GM18517 (cell line): ENCODE measurements at regions not wholly inside any gene's neighbourhood (a gene's known extent, or its start where the extent isn't known, plus 50 kb on each side); places are given as distances from the start of the nearest gene placed in this dataset.

ENCODE experiments used
- ATAC-seq: cut with Tn5 transposase; IDR thresholded peaks from one replicate; pipeline ENCODE4 v1.9.1; 2021; ENCODE audit warnings: mild to moderate bottlenecking, moderate library complexity; ENCODE audit not compliant: unreplicated experiment

GRCh38 chr5:39502704-39503103, 77.9 kb upstream of the DAB2 start:
- no peak for ATAC-seq

GRCh38 chr5:39501397-39501796, 76.6 kb upstream of the DAB2 start:
- no peak for ATAC-seq

- no peak for ATAC-seq
Observed at GRCh38 chr5:39500551-39501175, 75.9 kb upstream of the DAB2 start.

- no peak for ATAC-seq
Observed at GRCh38 chr5:39498278-39498952, 73.6 kb upstream of the DAB2 start.

GRCh38 chr5:39497322-39497721, 72.5 kb upstream of the DAB2 start:
- ATAC-seq, result no peak

- no peak for ATAC-seq
Observed at GRCh38 chr5:39495227-39495626, 70.4 kb upstream of the DAB2 start.

GRCh38 chr5:39494534-39494933, 69.8 kb upstream of the DAB2 start:
- no peak for ATAC-seq

- no peak for ATAC-seq
Observed at GRCh38 chr5:39494107-39494510, 69.3 kb upstream of the DAB2 start.

GRCh38 chr5:39491210-39491609, 66.4 kb upstream of the DAB2 start:
- ATAC-seq, result no peak

- ATAC-seq, result no peak
Observed at GRCh38 chr5:39489263-39489662, 64.5 kb upstream of the DAB2 start.

GRCh38 chr5:39486790-39487189, 62.0 kb upstream of the DAB2 start:
- no peak for ATAC-seq

- no peak for ATAC-seq
Observed at GRCh38 chr5:39486361-39486760, 61.6 kb upstream of the DAB2 start.

GRCh38 chr5:39485079-39485478, 60.3 kb upstream of the DAB2 start:
- no peak for ATAC-seq

- ATAC-seq, result no peak
Observed at GRCh38 chr5:39484673-39485072, 59.9 kb upstream of the DAB2 start.

GRCh38 chr5:39482098-39482497, 57.3 kb upstream of the DAB2 start:
- no peak for ATAC-seq

GRCh38 chr5:39479537-39479936, 54.8 kb upstream of the DAB2 start:
- no peak for ATAC-seq

GRCh38 chr5:39478863-39479262, 54.1 kb upstream of the DAB2 start:
- ATAC-seq, result no peak

GRCh38 chr5:39476843-39477220, 52.1 kb upstream of the DAB2 start:
- no peak for ATAC-seq

- no peak for ATAC-seq
Observed at GRCh38 chr5:39475881-39476842, 51.4 kb upstream of the DAB2 start.

- ATAC-seq, result no peak
Observed at GRCh38 chr5:39475159-39475571, 50.4 kb upstream of the DAB2 start.
